IMR-90 (cell line): ENCODE measurements at regions not wholly inside any gene's neighbourhood (a gene's known extent, or its start where the extent isn't known, plus 50 kb on each side); places are given as distances from the start of the nearest gene placed in this dataset.
A peak's percentile ranks its signal among the peaks of the same experiment; 100 is the strongest.

Source experiments
- ATAC-seq: fragments of 200-7000 bp; cut with Tn5 transposase; 2 replicates; pipeline ENCODE4 v1.9.1; 2020; ENCODE audit warnings: low read depth, mild to moderate bottlenecking, moderate library complexity
- BruUV-seq: library from RNA; stranded (reverse); fragments of 400-500 nt; replicated peaks from 2 replicates; lab custom pipeline; 2021; lab: Mats Ljungman, UMichigan
- CTCF ChIA-PET: fragments of 300-600 bp; formaldehyde crosslinking; extraction: SDS; loops from one replicate; lab custom pipeline; 2021; ENCODE audit warnings: antibody characterized with exemption; lab: Yijun Ruan, JAX
- POLR2A ChIA-PET: fragments of 300-600 bp; sonication (Branson Sonifier 250); formaldehyde crosslinking; loops from one replicate; lab custom pipeline; 2022; ENCODE audit warnings: antibody characterized with exemption; ENCODE audit not compliant: unreplicated experiment; lab: Charles Lee
- DNase-seq: peaks from one replicate; pipeline ENCODE4 v3.0.0; 2013
- H2AFZ ChIP-seq: replicated peaks from 2 replicates; pipeline ENCODE3; 2013; ENCODE audit warnings: low read length, mild to moderate bottlenecking; ENCODE audit not compliant: poor library complexity
- H2AK5ac ChIP-seq: 2 replicates; pipeline ENCODE4 v1.6.1; 2013; ENCODE audit warnings: low read depth, low read length, inconsistent platforms
- H2AK9ac ChIP-seq: replicated peaks from 2 replicates; pipeline ENCODE3; 2013; ENCODE audit warnings: mild to moderate bottlenecking, low read depth, low read length, moderate library complexity; ENCODE audit not compliant: poor library complexity
- H2BK120ac ChIP-seq: 2 replicates; pipeline ENCODE4 v1.6.1; 2013; ENCODE audit warnings: low read depth, low read length, inconsistent platforms
- H2BK15ac ChIP-seq: 3 replicates; pipeline ENCODE4 v1.6.1; 2013; ENCODE audit warnings: low read depth, low read length, inconsistent platforms
- H2BK20ac ChIP-seq: 2 replicates; pipeline ENCODE4 v1.6.1; 2013; ENCODE audit warnings: low read depth, mild to moderate bottlenecking, inconsistent platforms, low read length, moderate library complexity
- H2BK5ac ChIP-seq: 2 replicates; pipeline ENCODE4 v1.6.1; 2013; ENCODE audit warnings: mild to moderate bottlenecking, low read depth, low read length, inconsistent platforms; ENCODE audit not compliant: poor library complexity, severe bottlenecking
- H3K14ac ChIP-seq: replicated peaks from 2 replicates; pipeline ENCODE4 v1.6.1; 2013; ENCODE audit warnings: low read depth, low read length, inconsistent platforms
- H3K18ac ChIP-seq: 2 replicates; pipeline ENCODE4 v1.6.1; 2013; ENCODE audit warnings: low read depth, low read length, control low read depth
- H3K23ac ChIP-seq: 2 replicates; pipeline ENCODE4 v1.6.1; 2013; ENCODE audit warnings: low read depth, low read length, inconsistent platforms
- H3K27ac ChIP-seq: 2 replicates; pipeline ENCODE4 v1.5.1; 2013; ENCODE audit warnings: mild to moderate bottlenecking, control low read depth, low read length; ENCODE audit not compliant: insufficient read depth
- H3K27me3 ChIP-seq: 2 replicates; pipeline ENCODE4 v1.6.1; 2013; ENCODE audit warnings: low read length; ENCODE audit not compliant: control insufficient read depth, insufficient read depth
- H3K36me3 ChIP-seq: 2 replicates; pipeline ENCODE4 v1.6.1; 2013; ENCODE audit warnings: low read length, mixed read lengths; ENCODE audit not compliant: control insufficient read depth, insufficient read depth
- H3K4ac ChIP-seq: 2 replicates; pipeline ENCODE4 v1.6.1; 2013; ENCODE audit warnings: low read depth, low read length, inconsistent platforms
- H3K4me1 ChIP-seq: 2 replicates; pipeline ENCODE4 v1.6.1; 2013; ENCODE audit warnings: low read length, mixed read lengths; ENCODE audit not compliant: control insufficient read depth, insufficient read depth
- H3K4me2 ChIP-seq: 2 replicates; pipeline ENCODE4 v1.6.1; 2013; ENCODE audit warnings: low read depth, mild to moderate bottlenecking, control low read depth, low read length, moderate library complexity
- H3K4me3 ChIP-seq: 2 replicates; pipeline ENCODE4 v1.5.1; 2013; ENCODE audit warnings: low read depth, mild to moderate bottlenecking, control low read depth, low read length, moderate library complexity; ENCODE audit not compliant: insufficient read depth
- H3K56ac ChIP-seq: 2 replicates; pipeline ENCODE4 v1.6.1; 2013; ENCODE audit warnings: low read length, inconsistent platforms; ENCODE audit not compliant: insufficient read depth; ENCODE audit errors: extremely low read depth
- H3K79me1 ChIP-seq, 2 experiments: 2 replicates each; pipeline ENCODE4 v1.6.1; 2013; ENCODE audit warnings: low read length in 2 of 2, inconsistent platforms in 1 of 2, low read depth in 1 of 2
- H3K9ac ChIP-seq: 2 replicates; pipeline ENCODE4 v1.6.1; 2013; ENCODE audit warnings: low read depth, low read length, control low read depth
- H3K9me1 ChIP-seq: 2 replicates; pipeline ENCODE4 v1.6.1; 2013; ENCODE audit warnings: low read length, inconsistent platforms; ENCODE audit not compliant: insufficient read depth
- H3K9me3 ChIP-seq: 2 replicates; pipeline ENCODE4 v1.6.1; 2013; ENCODE audit warnings: low read length; ENCODE audit not compliant: control insufficient read depth, insufficient read depth
- H4K20me1 ChIP-seq: 2 replicates; pipeline ENCODE4 v1.6.1; 2013; ENCODE audit warnings: low read length, inconsistent platforms; ENCODE audit not compliant: insufficient read depth
- H4K5ac ChIP-seq: 2 replicates; pipeline ENCODE4 v1.6.1; 2013; ENCODE audit warnings: mild to moderate bottlenecking, low read depth, low read length, control low read depth
- H4K8ac ChIP-seq, 2 experiments: 2 replicates each; pipeline ENCODE4 v1.6.1; 2013; ENCODE audit warnings: low read depth in 2 of 2, low read length in 2 of 2, control low read depth in 1 of 2, inconsistent platforms in 1 of 2
- H4K91ac ChIP-seq: 2 replicates; pipeline ENCODE4 v1.6.1; 2013; ENCODE audit warnings: low read depth, low read length, inconsistent platforms; ENCODE audit not compliant: insufficient read depth
- BHLHE40 ChIP-seq: fragments of 150-350 bp; IDR thresholded peaks from 2 replicates; pipeline ENCODE4 v1.6.1; 2016; ENCODE audit warnings: mild to moderate bottlenecking, low read depth, low read length
- CEBPB ChIP-seq: IDR thresholded peaks from 2 replicates; pipeline ENCODE4 v1.6.1; 2012; ENCODE audit warnings: low read depth, low read length, improper control_type of control experiment
- CHD1 ChIP-seq: IDR thresholded peaks from 2 replicates; pipeline ENCODE4 v1.6.1; 2012; ENCODE audit warnings: low read depth, low read length, improper control_type of control experiment
- CTCF ChIP-seq: conservative IDR thresholded peaks from 2 replicates; pipeline ENCODE4 v1.5.1; 2012; ENCODE audit warnings: mild to moderate bottlenecking, low read depth, low read length, improper control_type of control experiment
- ELK1 ChIP-seq: fragments of 150-350 bp; IDR thresholded peaks from 2 replicates; pipeline ENCODE4 v1.6.1; 2016; ENCODE audit warnings: low read depth, mild to moderate bottlenecking, low read length, moderate library complexity, borderline replicate concordance
- MAZ ChIP-seq: IDR thresholded peaks from 2 replicates; pipeline ENCODE4 v1.6.1; 2012; ENCODE audit warnings: low read depth, mild to moderate bottlenecking, low read length, improper control_type of control experiment, moderate library complexity, borderline replicate concordance
- MXI1 ChIP-seq: IDR thresholded peaks from 2 replicates; pipeline ENCODE4 v1.6.1; 2012; ENCODE audit warnings: low read depth, mild to moderate bottlenecking, low read length, moderate library complexity, borderline replicate concordance
- POLR2A ChIP-seq: IDR thresholded peaks from 2 replicates; pipeline ENCODE4 v1.6.1; 2012; ENCODE audit warnings: mild to moderate bottlenecking, low read depth, low read length
- RAD21 ChIP-seq: IDR thresholded peaks from 2 replicates; pipeline ENCODE4 v1.6.1; 2012; ENCODE audit warnings: low read length, improper control_type of control experiment
- RCOR1 ChIP-seq: IDR thresholded peaks from 2 replicates; pipeline ENCODE4 v1.6.1; 2012; ENCODE audit warnings: mild to moderate bottlenecking, low read length, improper control_type of control experiment; ENCODE audit not compliant: insufficient replicate concordance
- RFX5 ChIP-seq: IDR thresholded peaks from 2 replicates; pipeline ENCODE4 v1.8.0; 2012; ENCODE audit warnings: low read depth, mild to moderate bottlenecking, low read length, moderate library complexity
- SMC3 ChIP-seq: fragments of 150-350 bp; IDR thresholded peaks from 2 replicates; pipeline ENCODE4 v1.6.1; 2016; ENCODE audit warnings: low read depth, mild to moderate bottlenecking, antibody characterized with exemption, low read length, moderate library complexity
- USF2 ChIP-seq: fragments of 150-350 bp; IDR thresholded peaks from 2 replicates; pipeline ENCODE4 v1.6.1; 2017; ENCODE audit warnings: mild to moderate bottlenecking, antibody characterized with exemption, low read length, low read depth
- WGBS, 2 experiments: methylation state at CpG; one replicate each; pipeline versions ENCODE4 v1.1.5 to v1.1.7; 2013; ENCODE audit warnings: missing lambda C conversion rate in 2 of 2; ENCODE audit not compliant: insufficient read length in 1 of 2; ENCODE audit errors: extremely low coverage in 2 of 2; 5-methylcytosine and 5-hydroxymethylcytosine counted together
- dilution Hi-C: fragments of 300-500 bp; cut with HindIII; formaldehyde crosslinking; loops from one replicate; pipeline ENCODE4 v1.14.3; 2018; ENCODE audit warnings: low sequenced_read_pairs; ENCODE audit not compliant: unreplicated experiment
- in situ Hi-C: fragments of 300-500 bp; cut with MboI; formaldehyde crosslinking; loops from 3 replicates; pipeline ENCODE4 v1.14.3; 2019; ENCODE audit warnings: low sequenced_read_pairs, inconsistent platforms, mixed read lengths
- intact Hi-C: fragments of 100-400 bp; cut with micrococcal nuclease; formaldehyde crosslinking; loops from 2 replicates; pipeline ENCODE4 v1.10.0; 2022

GRCh38 chr18:8965398-8965797 lies 137.1 kb upstream of the NDUFV2 start:
- Histone ChIP-seq H3K9ac (no peak overlapping the region), H4K20me1 (no peaks in the 10 kb centered on the region), H4K8ac (no peak overlapping the region), H3K27me3 (no peaks in the 10 kb centered on the region), H3K4ac (no peak overlapping the region), H4K91ac (no peak overlapping the region), H3K56ac (no peak overlapping the region), H3K79me1 (no peaks in the 10 kb centered on the region; a peak in 1 of 4 replicates), H4K5ac (no peak overlapping the region), H3K27ac (no peak overlapping the region), H2BK20ac (no peak overlapping the region), H2AK9ac (no peak overlapping the region), H3K4me3 (no peak overlapping the region), H2BK15ac (no peak overlapping the region), H2BK5ac (no peak overlapping the region), H2BK120ac (no peak overlapping the region), H3K36me3 (no peaks in the 10 kb centered on the region), H3K4me1 (peaks cover 10% of the 10 kb centered on the region), H3K9me1 (peaks cover 18% of the 10 kb centered on the region), H3K9me3 (no peaks in the 10 kb centered on the region), H3K14ac (no peak overlapping the region), H3K23ac (no peak overlapping the region), H2AK5ac (no peak overlapping the region), H2AFZ (peak overlapping the region; percentile 36), H3K18ac (no peak overlapping the region), H3K4me2 (no peak overlapping the region)
- no TSS peak for BruUV-seq
- dilution Hi-C loops: no loop called here
- ChIA-PET POLR2A (no interaction called here), CTCF (no interaction called here)
- DNase-seq: no peak
- no peak for ATAC-seq
- 90% methylated on average over 4 of the region's 8 CpGs; no CpG with 5 or more reads in 1 of the 2 experiments for WGBS, 2 experiments
- TF ChIP-seq CHD1 (no peak), RAD21 (no peak), ELK1 (no peak), MXI1 (no peak), RCOR1 (no peak), BHLHE40 (no peak), CTCF (no peak), SMC3 (no peak), POLR2A (no peak), CEBPB (no peak), RFX5 (no peak), MAZ (no peak), USF2 (no peak)
- in situ Hi-C loops: no loop called here
- intact Hi-C loops: no loop called here
